NCI-H748 treated with DMSO at 0.1 percent for 48 hours (cell line): ENCODE measurements at regions not wholly inside any gene's neighbourhood (a gene's known extent, or its start where the extent isn't known, plus 50 kb on each side); places are given as distances from the start of the nearest gene placed in this dataset.
A peak's percentile ranks its signal among the peaks of the same experiment; 100 is the strongest.

ENCODE experiments used
- DNase-seq: peaks from one replicate; lab custom pipeline; 2025; lab: John Stamatoyannopoulos, UW

DNA sequence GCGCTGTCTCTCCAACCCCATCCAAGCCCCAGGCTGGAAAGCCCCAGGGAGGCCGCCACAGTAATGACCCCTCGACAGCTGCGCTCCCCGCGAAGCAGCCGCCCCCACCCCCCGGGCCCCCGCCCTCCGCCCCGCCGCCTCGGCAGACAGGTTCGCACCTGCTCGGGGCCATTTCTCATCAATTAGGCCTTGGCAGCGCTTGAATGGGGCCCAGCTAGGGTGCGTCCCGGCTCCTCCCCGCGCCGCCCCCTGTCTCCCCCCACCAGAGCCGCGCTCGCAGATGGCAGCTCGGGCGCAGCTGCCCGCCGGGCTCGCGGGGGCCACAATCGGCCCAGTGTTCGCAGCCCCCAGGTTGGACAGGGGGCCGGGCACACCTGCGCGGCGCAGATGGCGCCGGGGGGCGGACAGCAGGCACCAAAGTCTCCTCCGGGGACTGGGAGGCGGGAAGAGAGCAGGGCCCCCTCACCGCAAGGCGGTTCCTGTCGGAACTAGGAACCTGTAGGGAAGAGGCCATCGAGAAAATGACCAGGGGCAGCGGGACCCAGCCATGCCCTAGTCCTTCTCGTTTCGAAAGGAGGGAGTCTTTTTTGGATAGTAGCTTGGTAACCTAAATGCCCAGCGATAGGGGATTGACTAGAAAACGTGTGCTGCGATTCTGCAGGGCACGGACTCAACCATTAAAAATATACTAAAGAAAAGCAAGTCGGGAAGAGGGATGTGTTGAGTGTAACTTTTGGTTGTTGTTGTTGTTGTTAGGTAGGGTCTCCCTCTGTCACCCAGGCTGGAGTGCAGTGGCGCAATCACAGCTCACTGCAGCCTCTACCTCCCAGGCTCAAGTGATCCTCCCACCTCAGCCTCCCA lies 83.2 kb upstream of the EYA2 start:
- DNase-seq: peak; percentile 69

DNA sequence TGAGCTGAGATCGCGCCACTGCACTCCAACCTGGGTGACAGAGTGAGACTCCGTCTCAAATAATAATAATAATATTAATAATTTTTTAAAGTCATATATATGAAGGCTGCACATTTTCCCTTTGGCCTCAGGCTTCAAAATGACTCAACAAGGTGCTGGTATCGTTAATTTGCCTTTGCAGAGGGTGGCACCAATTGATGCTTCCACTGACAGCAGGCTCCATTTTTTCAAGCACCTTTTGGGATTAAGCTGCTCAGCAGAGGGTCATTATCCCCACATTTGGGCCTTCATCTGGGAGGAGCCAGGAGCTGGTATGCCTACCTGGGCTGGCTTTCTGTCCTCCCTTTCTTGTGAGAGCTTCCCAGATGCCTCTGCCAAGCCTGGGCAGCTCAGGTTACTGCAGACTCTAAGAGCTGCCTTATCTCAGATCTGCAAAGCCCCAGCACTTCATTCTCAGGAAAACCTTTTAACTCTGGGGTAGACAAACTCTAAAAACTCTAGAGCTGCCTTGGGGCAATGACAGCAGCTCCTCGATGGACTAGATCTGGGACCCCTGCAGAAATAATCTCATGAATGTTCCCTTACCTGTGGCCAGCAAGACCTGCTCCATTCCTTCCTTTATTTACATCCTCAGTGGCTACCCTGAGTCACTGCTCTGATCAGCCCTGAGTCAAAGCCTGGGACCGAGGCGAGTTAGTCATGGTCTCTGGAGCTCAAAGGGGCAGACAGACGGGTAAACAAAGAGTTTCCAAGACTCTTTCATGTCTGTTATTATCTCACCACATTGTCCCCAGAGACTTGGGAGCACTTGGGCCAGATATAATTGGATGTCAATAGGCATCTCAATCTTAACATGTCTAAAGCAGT lies 80.0 kb upstream of the EYA2 start:
- DNase-seq: peak; percentile 17

DNA sequence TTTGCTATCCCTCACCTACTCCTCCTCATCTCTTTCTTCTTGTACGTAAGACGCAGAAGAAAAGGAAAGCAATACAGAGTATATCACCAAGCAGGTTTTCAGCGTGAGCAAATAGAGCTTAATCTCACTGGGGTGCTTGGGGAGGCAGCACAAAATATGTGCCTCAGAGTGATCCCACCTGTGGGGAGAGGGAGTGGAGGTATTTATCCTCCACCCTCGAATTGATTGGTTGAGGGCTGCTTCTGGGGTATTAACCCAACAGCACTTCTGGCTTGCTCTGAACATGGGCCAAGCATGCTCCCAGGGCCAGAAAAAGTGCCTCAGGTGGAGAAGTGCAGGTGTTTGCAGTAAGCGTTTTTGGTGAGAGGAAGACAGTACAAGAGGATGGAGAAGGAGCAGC lies 78.5 kb upstream of the EYA2 start:
- no peak for DNase-seq

DNA sequence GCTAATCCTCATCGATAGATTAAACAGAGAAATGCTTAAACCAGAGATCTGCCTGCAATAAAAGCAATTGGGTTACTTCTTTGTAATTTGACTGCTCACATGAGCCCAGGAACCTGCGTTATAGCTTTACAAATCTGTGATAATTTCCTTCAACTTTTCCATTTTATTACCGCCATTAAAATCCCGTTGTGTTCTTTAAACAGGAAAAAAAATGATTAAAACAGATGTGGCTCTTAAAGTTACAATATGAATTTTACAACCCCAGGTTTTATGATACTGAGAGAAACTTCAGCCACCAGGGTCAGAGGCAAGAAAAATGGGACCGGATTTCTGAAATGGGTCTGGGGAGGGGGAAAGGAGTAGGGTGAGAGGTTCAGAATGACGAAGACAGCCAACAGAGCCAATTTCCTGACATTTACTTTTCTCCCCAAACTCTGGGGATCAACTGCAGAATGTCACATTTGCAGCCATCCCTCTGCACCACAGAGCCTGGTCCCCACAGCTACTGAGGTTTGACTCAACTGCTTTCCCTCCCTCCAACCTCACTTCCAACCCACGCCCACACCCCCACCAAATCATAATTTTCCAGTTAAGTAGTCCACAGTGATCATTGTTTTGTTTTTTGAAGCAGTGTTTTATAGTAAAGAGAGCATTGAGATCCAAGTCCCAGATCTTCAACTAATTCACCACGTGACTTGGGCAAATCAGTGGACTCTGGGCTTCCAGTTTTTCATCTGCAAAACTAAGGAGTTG lies 77.6 kb upstream of the EYA2 start:
- DNase-seq: no peak

DNA sequence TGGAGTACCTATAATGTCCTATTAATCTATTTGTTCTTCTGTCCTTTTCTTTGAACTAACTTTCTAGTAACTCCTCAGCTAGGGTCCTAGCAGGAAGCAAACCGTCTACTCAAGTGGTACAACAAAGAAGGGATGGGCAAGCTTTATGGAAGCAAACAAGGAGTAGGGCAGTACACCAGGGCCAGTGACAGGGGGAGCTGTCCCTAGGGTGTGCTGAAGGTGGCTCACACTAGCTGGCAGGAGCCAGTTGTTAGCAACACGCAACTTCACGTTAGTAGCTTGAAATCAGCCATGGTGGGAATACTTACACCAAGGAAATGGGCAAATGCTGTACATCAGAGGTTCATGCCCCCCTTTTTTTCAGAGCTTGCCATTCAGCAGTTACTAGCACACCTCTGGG lies 74.0 kb upstream of the EYA2 start:
- DNase-seq: no peak

DNA sequence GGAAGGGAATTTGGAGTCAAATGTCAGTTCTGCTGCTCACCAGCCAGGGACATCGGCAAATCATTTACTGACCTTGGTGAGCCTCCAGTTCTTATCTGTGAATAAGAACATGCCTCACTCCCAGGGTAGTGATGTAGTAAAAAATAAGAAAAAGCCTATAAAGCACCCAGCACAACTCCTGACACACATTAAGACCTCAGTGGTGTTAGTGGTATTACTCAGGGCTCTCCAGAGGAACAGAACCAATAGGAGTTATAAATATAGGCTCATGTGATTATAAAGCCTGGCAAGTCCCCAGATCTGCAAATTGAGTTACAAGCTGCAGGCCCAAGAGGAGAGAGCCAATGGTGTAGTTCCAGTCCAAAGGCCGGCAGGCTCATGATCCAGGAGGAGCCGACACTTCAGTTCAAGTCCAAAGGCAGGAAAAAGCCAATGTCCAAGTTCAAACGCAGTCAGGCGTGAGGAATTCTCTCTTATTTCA lies 71.3 kb upstream of the EYA2 start:
- no peak for DNase-seq

DNA sequence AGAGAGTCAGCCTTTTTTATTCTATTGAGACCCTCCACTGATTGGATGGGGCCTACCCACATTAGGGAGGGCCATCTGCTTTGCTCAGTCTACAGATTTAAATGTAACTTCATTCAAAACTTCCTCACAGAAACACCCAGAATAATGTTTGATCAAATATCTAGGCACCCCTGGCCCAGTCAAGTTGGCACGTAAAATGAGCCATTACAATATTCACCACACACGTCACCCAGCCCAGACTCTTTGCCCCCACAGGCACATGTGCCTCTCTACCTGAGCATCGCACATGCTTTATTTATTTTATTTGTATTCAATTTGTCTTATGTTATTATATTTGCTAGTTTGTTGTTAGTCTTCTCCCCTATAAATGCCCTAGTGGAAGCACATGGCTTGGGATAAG lies 70.9 kb upstream of the EYA2 start:
- no peak for DNase-seq

DNA sequence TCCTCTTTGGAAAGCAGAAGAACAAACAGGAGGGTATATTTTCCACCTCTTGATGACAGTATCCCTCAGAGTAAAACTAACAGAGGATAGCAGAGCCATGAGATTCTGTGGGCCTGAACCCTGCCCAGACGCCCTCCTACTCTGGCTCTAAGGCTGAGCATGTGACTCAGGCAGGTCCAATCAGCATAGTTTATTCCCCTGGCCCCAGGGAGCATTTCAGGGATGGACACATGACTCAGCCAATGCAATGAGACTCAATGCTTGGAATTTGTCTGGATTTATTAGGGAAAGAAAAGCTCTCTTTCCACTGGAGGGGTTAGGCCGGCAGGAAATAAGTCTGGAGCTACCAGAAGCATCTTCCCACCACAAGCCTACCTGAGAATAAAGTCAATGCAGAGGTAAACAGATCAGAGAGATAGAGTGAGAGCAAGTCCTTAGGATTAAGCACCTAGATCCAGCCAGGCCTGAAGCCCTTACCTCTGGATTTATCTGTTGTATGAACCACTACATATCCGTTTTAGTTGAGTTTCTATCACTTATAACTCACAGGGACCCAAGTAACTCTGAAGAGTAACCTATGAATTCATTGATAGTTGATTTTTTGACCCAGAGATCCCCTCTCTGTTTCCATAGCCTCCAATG lies 68.2 kb upstream of the EYA2 start:
- DNase-seq: no peak

DNA sequence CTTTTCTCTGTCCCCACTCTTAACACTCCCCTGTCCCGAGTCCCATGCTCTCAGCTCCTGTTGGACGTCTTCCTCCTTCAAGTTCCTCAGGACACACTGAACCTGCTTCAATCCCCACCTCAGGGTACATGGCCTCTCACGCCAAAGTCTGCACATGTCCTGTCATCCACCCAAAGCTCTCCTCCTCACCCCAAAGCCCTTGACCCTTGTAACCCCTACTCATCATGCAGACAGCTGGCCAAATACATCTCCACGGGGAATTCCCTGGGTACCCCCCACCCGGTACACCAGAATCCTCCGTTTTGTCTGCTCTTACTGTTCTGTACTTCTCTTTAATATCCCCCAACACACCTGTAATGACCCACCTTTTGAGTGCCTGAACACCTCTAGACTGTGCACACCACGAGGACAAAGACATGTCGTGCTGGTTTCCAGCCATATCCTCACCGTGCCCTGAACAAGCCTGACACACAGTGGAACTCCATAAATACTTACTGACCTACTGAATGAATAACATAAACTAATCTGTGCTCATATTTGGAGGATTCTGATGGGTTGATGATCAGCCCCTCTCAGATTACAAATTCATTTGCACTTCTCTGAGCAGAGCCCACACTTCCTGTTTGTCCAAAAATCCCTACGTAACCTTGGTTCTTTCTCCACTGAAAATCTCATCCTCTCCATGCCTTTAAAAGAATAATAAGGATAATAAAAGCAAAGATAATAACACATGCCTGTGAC lies 66.8 kb upstream of the EYA2 start:
- DNase-seq: no peak

DNA sequence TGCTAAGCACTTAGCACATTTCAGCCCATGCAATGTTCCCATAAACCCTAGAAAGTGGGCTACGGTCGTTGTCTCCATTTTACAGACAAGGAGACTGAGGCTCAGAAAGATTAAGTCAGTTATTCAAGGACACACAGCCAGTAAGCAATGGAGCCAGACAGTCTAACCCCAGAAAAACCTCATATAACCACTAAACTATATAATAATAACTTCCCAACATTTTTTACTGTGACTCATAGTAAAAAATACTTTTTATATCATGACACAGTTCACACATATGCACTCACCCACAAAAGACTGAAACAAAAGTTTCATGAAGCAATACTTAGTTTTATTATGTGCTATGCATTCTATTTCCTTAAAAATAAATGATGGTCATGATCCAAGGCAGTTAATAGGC lies 66.2 kb upstream of the EYA2 start:
- DNase-seq: no peak

DNA sequence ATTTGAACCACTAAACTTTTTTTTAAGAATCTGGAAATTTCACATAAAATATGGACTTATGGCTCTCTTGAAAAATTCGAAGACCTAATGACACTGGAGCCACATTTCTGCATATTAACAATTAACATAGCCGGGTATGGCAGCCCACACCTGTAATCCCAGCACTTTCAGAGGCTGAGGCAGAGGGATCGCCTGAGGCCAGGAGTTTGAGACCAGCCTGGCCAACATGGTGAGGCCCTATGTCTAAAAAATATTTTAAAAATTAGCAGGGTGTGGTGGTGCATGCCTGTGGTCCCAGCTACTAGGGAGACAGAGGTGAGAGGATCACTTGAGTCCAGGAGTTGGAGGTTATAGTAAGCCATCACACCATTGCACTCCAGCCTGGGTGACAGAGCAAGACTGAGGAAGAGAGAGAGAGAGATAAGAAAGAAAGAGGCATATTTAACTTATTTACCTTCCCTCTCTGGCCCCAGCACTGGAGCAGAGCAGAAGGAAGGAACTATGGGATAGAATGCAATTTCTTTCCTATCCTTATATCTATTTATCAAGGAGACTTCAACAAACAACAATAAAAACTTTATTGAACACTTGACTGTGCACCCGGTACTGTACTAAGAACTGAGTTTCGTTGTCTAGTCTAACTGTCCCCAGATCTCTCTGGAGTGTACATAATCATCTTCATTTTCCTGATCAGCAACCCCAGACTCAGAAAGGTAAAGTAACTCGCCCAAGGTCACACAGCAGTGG lies 63.6 kb upstream of the EYA2 start:
- no peak for DNase-seq

DNA sequence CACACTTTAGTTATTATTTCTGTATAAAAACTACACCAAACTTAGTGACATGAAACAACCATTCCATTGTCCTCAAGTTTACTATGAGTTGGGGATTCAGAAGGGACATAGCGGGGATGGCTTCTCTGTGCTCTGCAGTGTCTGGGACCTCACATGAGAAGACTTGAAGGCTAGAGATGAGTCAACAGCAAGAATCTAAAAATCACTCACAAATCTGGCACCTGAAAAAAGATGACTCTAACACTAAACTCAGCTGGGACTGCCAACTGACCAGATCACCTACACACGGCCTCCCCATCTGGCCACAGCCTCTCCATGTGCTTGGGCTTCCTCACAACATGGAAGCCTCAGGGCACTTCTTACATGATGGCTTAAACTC lies 63.0 kb upstream of the EYA2 start:
- DNase-seq: no peak

DNA sequence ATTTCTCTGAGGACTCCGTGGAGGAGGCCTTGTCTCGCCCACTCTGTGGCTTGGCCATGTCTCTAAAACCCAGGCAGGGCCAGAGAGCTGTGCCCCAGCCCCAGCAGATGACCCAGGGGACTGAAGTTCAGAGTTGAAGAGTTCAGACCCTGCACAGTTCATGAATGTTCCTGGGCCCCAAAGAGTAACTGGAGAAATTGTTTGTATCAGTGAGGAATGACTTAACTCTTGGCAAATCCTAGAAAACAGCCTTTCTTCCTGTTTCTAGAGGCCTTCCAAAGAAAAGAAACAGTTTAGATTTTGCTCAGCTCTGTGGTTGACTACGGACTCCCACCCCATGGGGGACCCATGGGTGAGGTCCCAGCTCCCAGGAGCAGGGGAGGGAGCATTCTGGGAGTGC lies 62.1 kb upstream of the EYA2 start:
- DNase-seq: no peak

DNA sequence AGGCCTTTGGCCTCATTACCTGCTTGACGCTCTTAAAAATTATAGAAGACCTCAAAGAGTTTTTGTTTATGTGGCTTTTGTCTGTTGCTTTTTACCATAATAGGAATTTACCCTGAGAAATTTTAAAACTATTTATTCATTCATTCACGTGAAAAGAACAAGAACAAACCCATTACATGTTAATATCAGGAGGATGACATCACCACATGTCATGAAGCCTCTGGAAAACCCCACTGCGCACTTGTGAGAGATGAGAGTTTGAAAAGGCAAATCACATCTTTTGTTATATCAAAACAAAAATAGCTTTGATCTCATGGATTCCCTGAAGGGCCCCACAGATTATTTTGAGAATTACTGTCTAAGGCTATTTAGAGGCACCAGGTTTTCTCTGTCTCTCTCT lies 61.3 kb upstream of the EYA2 start:
- no peak for DNase-seq

DNA sequence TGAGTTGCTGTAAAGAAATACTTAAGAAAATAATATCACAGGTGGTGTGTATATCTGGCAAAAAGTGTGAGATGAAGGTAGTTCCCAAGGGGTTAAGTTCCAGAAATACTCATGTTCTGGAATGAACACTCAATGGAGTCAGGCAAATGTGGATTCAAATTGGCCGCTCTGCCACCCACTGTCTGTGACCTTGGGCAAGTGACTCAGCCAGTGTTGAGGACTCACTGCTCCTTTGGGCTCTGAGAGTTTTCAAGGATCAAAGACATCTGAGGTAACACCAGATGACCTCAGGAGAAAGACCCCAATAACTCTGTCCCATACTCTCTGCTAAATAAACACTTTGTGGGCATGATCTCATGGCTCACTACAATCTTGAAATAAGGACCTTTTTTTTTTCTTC lies 59.2 kb upstream of the EYA2 start:
- DNase-seq: no peak

DNA sequence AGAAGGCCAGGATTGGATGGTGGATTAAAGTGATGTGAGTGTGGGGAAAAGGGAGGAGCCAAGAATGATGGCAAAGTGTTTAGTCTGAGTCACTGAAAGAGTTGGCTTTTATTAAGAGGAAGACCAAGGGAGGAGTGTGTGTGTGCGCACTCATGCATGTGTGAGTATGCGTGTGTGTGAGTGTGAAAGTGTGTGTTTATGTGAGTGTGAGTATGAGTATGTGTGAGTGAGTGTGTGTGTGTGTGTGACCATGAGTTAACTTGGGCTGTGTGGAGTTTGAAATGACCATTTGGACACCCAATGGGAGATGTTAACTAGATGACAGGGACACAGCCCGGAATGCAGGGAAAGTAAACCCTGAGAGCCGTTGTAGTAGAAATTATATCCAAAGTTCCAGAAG lies 57.6 kb upstream of the EYA2 start:
- DNase-seq: no peak

DNA sequence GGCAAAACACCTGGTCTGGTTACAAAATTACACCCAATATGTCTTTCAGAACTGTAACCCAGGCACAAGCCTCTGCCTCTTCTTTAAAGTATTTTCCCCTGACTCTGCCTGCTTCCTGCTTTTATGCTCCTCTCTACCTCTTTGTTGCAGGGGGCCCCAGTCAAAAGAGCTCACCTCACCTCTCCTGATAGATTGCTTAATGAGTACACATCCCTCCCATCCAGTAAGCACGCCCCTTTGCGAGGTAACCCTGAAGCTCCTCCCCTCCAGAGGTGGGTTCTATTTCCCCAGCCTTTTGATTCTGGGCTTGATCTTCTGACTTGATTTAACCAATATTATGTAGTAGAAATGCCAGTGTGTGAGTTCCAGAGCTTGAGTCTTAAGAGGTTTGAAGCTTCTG lies 56.6 kb upstream of the EYA2 start:
- DNase-seq: no peak

DNA sequence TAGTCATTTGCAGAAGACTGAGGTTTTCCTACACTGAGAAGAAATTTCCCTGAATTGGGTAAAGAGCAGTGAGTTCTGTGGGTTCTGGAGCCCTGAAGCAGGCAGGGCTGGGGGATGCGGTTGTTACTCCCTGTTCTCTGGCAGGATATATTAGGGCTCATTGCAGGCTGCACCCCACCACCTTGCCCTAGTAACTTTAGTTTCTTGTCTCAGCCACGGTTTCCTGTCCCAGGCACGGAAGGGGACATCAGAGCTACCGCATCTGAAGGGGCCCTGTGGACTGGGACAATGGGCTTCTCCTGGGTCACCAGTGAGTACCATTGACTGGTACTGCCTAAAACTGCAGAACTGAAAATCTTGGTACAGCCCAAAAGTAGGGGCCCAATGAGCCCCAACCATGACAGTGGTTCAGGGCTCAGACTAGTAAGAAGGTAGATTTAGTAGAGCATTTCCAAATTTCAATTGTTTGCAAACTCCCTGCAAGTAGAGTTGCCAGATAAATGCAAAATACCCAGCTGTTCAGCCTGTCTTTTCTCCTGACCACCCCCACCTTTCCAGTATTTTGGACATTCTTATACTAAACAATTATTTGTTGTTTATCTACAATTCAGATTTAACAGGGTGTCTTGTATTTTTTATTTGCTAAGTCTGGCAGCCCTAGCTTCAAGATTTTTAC lies 54.5 kb upstream of the EYA2 start:
- no peak for DNase-seq
